ENCODE measurements at regions not wholly inside any gene's neighbourhood (a gene's known extent, or its start where the extent isn't known, plus 50 kb on each side); places are given as distances from the start of the nearest gene placed in this dataset.

DNA sequence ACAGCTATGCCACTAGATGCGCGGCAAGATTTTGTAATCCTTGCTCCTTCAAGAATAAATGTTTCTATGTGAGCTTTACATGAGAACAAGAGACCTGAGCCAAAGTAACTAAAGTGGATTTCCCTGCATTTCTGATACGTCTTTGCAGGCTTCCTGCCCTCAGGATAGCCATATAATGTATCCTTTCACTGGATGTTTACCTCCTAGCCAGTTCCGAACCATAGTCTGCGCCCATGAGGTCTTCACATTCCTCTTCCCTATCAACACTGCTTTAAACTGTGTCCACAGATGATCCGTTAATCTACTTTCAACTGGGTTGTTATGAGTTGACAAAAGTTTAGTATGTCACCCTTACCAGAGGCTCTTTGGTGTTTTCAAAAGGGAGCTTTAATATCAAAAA is 1889.1 kb upstream of the AGA start:
- TF ChIP-seq POLR2A (IDR thresholded peaks at IDR 0.05) (no peak), CTCF (IDR thresholded peaks at IDR 0.05) (no peak)

Data from heart left ventricle (tissue), 13 donors.